Astrocyte of the spinal cord (primary cell): ENCODE measurements at regions not wholly inside any gene's neighbourhood (a gene's known extent, or its start where the extent isn't known, plus 50 kb on each side); places are given as distances from the start of the nearest gene placed in this dataset.

Experiments used
- DNase-seq: peaks from one replicate; pipeline ENCODE4 v3.0.0; 2011; ENCODE audit warnings: low read depth, low spot score
- H3K4me3 ChIP-seq: 2 replicates; pipeline ENCODE4 v1.5.1; 2011; ENCODE audit warnings: low read depth, mild to moderate bottlenecking, low read length, moderate library complexity
- CTCF ChIP-seq: IDR thresholded peaks from 2 replicates; pipeline ENCODE4 v1.5.1; 2012; ENCODE audit warnings: low read depth, mild to moderate bottlenecking, low read length, inconsistent platforms
- in situ Hi-C: cut with HindIII; loops from 2 replicates; pipeline ENCODE4 v1.10.0; 2017; ENCODE audit warnings: low sequenced_read_pairs

- in situ Hi-C loops = no loop called here
- H3K4me3 ChIP-seq = no peak overlapping the region
- TF ChIP-seq CTCF = no peak
- no peak for DNase-seq
These were observed 140.1 kb downstream of the MTX3 start for GRCh38 chr5:79850941-79851340.

GRCh38 chr5:79850316-79850822, 140.7 kb downstream of the MTX3 start:
- no peak for DNase-seq
- H3K4me3 ChIP-seq = no peak overlapping the region
- in situ Hi-C loops = no loop called here
- no peak for TF ChIP-seq CTCF

GRCh38 chr5:79849486-79850315, 141.4 kb downstream of the MTX3 start:
- H3K4me3 ChIP-seq = no peak overlapping the region
- no peak for DNase-seq
- in situ Hi-C loops = no loop called here
- TF ChIP-seq CTCF = no peak
